ENCODE measurements at regions not wholly inside any gene's neighbourhood (a gene's known extent, or its start where the extent isn't known, plus 50 kb on each side); places are given as distances from the start of the nearest gene placed in this dataset.

DNA sequence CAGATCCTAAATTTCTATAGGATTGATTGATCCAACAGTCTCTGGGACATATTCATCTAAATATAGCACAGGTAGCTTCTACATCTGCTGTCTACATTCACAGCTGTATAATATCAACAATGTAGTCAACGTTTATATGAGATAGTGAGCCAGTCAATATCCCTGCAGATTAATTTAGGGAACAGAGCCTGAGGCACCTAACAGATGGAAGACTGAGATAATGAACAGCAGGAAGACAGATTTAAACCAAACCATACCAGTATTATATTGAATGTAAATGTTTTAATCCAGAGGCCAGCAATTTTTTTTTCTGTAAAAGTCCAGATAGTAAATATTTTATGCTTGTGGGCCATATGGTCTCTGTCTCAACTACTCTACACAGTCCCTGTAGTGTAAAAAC is 2072.4 kb downstream of the MRPL39 start:
- no peak for DNase-seq (ENCODE audit: low spot score)

DNA sequence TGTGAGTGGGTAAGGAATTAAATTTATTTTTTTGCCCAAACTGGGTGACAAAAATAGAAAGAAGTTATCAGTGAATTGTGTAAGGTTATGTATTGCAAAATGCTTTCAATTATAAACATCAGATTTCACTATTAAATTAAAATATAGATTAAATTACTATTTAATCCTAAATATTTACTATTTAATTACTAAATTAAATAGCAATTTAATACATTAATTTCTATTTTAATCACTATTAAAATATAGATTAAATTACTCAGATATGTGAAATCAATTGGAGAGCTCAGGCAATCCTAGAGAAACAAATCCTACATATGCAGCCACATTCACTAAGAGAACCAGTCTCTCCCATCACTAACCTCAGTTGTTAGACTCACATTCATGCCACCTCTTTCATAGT is 2075.8 kb downstream of the MRPL39 start:
- DNase-seq (ENCODE audit: low spot score): no peak

DNA sequence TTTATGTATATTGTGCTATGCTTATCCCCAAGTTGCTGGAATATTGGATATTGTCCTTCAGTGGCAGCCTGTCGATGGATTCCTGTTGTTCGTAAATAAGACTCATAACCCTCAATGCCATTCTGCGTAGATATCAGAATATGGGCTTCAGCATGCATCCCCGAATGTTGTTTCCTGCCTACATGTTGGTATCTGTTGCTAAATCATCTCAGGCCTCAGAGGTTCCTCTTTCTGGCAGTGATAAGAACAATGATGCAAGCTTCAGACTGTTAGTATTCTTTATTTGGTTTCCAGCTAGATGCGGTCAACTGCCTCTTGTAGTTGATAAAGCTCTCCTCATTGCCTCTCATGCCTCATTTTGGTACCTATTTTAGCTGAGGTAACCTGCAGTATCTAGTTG is 2082.6 kb downstream of the MRPL39 start:
- no peak for DNase-seq (ENCODE audit: low spot score)

DNA sequence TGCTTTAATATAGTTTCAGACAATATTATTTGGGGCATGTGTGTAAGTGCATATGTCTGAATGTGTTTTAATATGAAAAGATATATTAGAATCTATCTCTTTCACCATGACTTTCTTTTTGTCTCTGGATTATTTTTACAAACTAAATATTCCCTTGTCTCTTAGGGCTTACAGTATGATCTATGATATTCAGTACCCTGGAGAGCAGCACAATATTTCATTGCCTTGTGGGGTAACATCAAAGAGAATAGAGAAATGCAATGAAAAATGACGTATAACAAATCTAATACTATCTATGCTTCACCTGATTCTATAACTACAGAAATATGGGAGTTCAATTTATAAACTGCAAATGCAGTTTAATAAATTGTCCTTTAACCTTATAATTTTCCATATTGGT is 2084.5 kb downstream of the MRPL39 start:
- DNase-seq (ENCODE audit: low spot score): no peak

DNA sequence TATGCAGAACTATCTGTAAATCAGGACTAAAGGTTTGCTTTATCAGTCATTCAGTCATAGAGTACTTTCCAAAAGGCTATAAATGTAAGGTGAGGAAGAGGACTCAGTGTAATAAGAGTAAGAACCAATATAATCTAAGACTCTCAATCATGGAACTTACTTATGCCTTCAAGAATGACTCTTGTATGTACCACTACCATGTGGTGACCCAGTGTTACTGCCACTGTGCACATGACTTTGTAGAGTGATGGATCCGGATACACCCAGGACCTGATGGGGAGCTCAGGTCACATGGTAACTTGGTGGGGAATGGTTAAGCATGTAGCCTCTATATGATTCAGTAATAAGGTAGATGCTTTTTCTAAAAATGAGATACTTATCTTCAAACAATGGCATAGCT is 2099.8 kb downstream of the MRPL39 start:
- no peak for DNase-seq (ENCODE audit: low spot score)

DNA sequence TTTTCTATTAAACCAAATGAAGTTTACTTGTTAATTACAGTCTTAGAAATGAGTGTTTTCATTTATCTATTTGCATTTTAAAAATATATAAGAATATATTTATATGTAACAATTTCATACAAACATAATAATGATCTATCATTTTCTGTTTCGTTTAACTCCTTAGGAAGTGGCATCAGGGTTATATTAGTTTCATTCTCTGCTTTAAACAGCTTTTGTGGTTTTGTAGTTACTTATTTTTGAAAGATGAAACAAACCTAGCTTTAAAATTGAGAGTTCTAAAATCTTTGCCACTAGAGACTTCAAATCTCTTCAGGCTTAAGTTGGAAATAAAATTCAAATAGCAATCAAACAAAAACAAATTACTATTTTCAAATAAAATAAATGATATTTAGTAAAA is 2110.6 kb downstream of the MRPL39 start:
- no peak for DNase-seq (ENCODE audit: low spot score)

DNA sequence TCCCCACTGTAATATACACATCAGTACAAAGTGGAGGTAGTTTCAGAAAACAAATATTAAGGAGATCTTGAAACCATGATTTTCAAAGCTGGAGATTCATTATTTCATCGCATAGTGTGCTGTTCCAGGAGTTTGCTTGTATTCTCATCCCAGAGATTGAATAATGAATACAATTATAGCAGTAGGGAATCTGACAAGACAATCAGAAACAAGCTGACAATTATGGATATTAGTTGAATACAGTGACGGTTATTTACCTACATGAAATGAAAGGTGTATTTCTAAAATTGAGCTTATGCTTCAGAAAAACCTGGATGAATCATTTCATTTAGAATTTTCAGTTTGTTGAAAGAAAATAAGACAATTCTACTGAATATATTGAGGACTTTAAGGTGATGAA is 2119.0 kb downstream of the MRPL39 start:
- no peak for DNase-seq (ENCODE audit: low spot score)

DNA sequence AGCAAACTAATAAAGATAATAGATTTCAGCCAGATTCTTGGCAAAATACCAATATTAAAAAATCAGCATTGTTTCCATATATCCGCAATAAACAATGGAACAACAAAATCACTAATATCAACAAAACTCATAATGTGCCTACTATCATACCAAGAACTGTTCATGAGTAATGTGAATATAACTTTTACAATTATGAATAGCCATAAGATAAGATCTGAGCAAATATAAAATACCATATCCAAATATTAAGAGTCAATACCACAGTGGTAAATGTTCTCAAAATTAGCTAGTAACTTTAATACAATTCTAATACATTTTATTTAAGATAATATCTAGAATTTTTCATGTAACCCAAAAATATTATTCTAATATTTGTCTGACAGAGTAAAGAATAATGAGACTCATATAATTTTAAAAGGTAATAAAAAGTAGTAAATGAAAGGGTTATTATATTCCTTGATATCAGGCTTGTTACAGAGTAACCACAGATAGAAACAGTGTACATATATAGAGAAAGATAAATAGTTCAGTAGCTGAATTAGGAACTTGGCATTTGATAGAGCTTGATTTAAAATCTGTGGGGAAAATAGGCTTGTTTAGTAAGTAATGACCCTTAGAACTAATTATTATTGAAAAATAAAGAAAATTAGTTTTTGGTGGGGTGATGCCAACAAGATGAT is 2126.6 kb downstream of the MRPL39 start:
- DNase-seq (ENCODE audit: low spot score): no peak

DNA sequence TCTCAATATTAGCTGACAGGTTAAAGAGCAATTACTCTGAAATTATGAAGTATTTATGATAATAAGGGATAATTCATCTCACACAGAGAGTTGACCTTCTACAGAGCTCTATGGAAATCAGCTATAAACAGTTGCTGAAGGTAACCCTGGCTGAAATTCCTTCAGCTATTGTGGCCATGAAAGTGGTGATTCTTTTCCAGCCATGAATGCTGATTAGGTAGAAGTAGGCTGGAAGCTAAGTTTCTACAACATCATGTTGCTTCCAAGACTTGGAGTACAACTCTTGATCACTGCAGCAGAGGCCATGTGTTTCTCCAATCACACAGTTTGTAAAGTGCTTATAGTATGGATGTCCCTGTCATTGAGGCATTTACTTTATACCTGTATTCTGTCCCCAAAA is 2128.9 kb downstream of the MRPL39 start:
- no peak for DNase-seq (ENCODE audit: low spot score)

DNA sequence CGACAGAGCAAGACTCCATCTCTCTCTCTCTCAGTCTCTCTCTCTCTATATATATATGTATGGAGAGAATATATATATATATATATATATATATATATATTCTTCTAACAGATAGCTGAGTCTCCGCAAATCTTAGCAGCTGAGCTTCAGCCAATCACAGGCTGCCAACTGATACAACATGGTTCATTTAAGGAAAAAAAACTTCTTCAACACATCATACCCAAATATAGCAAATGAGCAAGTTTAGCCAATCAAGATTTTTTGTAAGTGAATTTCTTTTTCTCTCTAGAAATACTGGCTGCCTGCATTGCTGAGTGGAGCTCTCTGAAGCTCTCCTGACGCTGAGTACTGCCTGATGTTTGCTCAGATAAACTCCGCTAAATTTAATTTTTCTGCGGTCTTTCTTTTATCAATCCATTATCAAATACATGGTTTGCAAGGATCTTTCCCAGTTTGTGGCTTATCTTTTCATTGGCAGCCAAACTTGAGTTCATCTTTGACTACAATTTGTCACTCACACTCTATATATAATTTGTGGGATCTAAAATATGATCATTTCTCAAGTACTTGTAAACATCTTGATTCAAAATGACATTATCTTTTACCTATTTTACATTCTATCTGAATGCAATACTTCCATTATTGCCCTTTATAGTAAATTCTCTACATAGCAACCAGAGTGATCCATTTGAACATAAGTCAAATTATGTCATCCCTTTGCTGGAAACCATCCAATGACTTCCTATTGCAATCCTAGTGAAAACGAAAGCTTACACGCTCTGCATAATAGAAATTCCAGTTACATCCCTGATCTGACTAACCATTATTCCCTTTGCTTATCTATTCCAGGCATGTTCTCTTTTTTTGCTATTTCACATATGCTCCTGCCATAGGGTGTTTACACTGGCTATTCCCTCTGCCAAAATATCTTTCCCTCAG is 2131.7 kb downstream of the MRPL39 start:
- no peak for DNase-seq (ENCODE audit: low spot score)

DNA sequence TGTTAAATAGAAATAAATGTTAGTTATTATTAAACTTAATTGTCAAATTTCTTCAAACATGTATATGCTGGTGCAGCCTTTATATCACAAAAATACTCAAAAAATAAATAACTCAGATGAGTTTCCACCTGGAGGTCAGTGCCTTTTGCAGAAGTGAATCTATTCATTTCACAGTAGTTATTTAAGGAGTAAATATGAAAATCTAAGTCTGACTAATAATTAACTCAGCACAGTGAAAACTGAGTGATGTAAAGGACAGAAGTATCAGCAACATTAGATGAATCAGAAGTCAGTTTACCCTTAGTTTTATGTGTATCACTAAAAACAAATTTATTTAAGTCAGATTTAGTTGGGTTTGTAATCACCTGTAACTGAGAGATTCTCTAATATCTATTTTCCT is 2135.4 kb downstream of the MRPL39 start:
- no peak for DNase-seq (ENCODE audit: low spot score)

DNA sequence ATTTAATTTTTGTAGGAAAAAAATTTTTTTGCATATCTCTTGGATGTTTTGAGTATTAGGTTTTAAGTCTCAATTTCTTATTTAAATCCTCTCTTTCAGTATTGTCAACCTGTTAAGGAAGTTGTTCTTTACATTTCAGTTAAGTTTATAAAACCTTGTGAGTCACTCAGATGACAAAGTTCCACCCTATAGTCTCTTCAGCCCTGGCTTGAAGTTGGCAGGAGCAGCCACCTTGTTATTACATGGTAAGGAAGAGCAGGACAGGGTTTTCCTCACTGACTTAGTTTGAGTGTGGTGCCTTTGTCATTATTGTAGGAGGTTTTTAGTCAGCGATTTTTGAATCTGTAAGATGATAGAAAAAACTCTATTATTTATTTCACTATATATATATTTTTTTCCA is 2143.9 kb downstream of the MRPL39 start:
- DNase-seq (ENCODE audit: low spot score): no peak

DNA sequence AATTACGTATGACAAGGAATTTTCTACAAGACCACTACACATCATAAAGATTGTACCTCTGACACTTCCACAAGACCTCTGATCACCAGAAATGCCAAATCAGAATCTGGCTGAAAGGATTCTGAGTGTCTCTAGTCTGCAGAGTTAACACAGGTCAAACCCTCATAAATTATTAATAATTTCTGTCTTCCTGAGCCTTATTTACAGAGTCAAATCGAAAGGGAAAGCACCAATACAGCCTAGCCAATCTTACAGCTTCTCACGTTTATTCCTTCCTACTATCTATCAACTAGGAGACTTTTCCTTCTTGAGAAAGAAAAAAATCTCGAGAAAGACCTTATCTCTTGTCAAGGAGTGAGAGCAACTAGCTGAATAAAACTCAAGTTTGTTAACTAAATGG is 2151.6 kb downstream of the MRPL39 start:
- DNase-seq (ENCODE audit: low spot score): no peak

DNA sequence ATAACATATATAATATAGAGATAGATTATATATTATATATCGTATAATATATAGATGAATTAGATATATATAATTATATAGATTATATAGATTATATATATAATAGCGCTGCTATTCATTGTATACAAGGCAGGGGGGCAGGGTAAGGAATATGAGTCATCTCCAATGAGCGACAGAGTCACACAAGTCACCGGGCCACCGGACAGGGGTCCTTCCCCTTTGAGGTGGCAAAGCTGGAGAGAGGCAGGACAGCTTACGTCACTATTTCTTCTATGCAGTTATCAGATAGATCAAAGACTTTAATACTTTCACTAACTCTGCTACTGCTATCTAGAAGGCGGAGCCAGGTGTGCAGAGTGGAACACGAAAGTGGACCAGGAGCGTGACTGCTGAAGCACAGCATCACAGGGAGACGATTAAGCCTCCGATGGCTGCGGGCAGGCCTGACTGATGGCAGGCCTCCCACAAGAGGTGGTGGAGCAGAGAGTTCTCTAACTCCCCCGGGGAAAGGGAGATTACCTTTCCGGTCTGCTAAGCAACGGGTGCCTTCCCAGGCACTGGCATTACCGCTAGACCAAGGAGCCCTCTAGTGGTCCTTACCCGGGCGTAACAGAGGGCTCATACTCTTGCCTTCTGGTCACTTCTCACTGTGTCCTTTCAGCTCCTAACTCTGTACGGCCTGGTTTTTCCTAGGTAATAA is 2154.7 kb downstream of the MRPL39 start:
- no peak for DNase-seq (ENCODE audit: low spot score)

DNA sequence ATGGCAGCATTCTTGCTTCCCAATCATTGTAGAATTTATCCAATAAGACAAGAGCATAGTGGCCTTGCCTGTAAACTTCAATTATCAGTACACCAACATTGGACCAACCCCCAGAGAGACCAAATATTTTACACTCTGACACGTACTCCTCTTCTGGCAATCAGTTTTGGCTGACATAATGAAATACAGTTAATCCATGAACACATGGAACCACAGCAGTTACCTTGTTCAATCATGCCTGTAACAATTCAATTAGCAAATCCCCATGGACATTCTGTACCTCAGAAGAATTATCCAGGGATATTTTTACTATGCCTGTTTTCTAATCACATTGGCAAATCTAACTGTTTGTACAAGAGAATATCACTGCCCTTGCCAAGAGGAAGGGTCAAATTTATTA is 2162.0 kb downstream of the MRPL39 start:
- DNase-seq (ENCODE audit: low spot score): no peak

DNA sequence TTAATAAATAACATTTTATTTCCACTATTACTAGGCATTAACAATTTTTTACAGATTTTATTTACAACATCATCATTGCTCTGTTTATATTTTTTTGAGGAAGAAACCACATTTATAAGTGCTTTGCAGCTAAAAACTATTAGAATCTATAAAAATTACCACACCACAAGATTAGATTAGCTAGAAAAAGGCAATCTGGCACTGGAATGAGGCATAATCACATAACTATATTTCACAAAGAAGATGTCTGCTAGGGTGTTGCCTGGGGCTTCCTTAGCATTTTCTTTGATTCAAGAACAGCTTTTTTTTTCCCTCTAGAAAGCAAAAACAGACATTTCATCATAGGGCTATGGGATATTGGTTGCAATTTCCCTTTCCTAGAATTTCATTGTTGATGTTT is 2169.2 kb downstream of the MRPL39 start:
- no peak for DNase-seq (ENCODE audit: low spot score)

DNA sequence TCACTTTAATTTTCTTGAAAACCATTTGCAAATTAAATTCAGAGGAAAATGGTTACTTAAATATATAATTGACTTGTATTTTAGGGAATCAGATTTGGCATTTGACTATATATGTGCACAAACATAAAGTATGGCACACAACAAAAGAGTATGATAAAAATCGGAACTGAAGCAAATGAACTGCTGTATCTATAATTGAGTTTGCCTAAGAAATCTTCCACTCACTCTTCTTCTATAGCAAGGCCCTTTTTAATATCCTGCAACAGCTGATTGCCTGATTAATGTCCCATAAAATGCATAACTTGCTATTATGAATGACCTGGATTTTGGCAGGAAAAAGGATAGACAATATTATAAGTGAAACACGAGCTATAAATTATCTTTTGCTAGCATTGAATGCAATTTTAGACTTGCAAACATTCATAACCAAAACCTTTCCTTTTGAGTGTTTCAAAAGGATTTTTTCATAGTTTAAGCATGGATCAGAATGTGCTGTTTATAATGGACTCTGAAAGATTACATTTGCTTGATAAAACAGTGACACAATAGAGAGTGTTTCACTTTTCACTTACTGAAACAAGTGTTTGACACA is 2204.3 kb downstream of the MRPL39 start:
- DNase-seq (ENCODE audit: low spot score): no peak

DNA sequence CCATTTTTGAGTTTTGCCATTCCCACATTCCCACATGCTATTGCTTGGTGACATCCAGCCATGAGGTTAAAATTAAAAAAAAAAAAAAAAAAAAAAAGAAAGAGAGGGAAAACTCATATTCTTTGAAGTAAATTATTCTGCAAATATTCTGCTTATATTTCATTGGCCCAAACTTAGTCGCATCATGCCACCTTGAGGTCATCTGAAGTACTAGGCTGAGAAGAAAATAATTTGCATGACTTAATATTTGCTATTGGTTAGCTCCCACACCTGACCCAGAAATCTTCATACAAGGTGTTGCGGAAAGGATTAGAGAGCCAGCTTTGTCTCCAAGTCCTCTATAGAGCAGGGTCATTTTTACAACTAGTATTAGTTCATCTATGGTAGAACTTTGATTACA is 2206.0 kb downstream of the MRPL39 start:
- no peak for DNase-seq (ENCODE audit: low spot score)

DNA sequence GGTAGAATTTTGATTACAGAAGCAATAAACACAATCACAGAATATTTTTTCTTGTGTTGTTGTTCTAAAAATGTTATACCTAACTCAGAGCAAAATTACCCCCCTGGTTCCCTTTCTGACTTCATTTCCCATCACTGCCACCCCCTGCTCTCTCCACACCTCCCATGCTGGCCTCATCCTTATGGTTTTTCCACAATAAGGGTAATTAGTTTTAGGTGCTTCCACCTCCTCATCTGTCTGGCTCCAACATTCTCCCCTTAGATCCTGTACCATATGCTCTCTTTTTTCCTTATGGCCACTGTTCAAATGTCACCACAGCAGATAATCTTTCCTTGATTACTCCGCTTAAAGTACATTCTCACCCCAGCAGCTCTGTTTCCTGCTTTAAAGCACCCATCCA is 2208.6 kb downstream of the MRPL39 start:
- no peak for DNase-seq (ENCODE audit: low spot score)

DNA sequence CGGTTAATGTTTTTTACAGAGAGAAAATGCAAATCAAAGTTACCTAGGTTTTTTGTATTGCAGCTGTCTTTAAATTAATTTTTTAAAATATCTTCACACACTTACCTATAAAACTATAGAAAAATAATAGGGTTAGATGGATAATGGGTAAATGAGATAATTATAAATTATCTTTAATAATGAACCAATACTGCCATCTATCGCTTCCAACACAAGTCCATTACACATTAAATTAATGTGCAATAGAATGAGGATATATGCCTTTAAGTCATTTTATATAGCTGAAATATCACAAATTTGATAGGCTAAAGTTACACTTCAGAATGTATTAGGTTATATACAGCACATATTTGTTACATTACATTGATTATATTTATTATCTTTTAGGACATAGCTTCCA is 2212.8 kb downstream of the MRPL39 start:
- DNase-seq (ENCODE audit: low spot score): no peak

DNA sequence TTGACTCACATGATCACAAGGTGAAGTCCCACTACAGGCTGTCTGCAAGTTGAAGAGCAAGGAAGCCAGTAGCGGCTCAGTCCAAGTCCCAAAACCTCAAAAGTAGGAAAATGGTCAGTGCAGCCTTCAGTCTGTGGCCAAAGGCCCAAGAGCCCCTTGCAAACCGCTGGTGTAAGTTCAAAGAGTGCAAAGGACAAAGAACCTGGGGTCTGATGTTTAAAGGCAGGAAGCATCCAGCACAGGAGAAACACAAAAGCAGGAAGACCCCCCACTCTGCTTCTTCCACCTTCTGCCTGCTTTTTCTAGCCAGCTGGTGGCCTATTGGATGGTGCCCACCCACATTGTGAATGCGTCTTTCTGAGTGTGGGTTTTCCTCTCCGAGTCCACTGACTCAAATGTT is 2222.6 kb downstream of the MRPL39 start:
- no peak for DNase-seq (ENCODE audit: low spot score)

DNA sequence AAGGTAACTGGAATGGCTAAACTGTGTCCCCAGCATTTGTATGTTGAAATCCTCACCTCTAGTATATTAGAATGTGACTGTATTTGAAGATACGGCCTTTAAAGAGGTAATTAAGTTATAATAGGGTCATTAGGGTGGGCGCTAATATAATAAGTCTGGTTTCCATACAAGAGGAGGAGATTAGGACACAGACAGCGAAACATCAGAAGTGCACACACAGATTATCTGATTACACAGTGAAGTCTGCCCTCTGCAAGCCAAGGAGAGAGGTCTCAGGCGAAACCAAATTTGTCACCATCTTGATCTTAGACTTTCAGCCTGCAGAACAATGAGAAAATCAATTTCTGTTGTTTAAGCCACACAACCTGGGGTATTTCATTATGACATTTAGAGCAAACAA is 2233.1 kb downstream of the MRPL39 start:
- DNase-seq (ENCODE audit: low spot score): no peak
